HFFc6 (cell line): ENCODE measurements at regions not wholly inside any gene's neighbourhood (a gene's known extent, or its start where the extent isn't known, plus 50 kb on each side); places are given as distances from the start of the nearest gene placed in this dataset.

Experiments
- DNase-seq: peaks from one replicate; pipeline ENCODE4 v3.0.0-alpha.2; 2018
- H3K27ac Mint-ChIP-seq: 2 replicates; pipeline ENCODE4 v1.8.0; 2020; ENCODE audit warnings: mild to moderate bottlenecking, mixed read lengths
- H3K27me3 Mint-ChIP-seq: 2 replicates; pipeline ENCODE4 v1.8.0; 2021; ENCODE audit warnings: mild to moderate bottlenecking, moderate library complexity, mixed read lengths; ENCODE audit not compliant: insufficient read depth
- H3K36me3 Mint-ChIP-seq: 2 replicates; pipeline ENCODE4 v1.8.0; 2021; ENCODE audit warnings: low read depth, mixed read lengths
- H3K4me1 Mint-ChIP-seq: 2 replicates; pipeline ENCODE4 v1.8.0; 2020; ENCODE audit warnings: low read depth, mixed read lengths
- H3K4me3 Mint-ChIP-seq: 2 replicates; pipeline ENCODE4 v1.8.0; 2020; ENCODE audit warnings: mild to moderate bottlenecking, moderate library complexity, mixed read lengths
- H3K9me3 Mint-ChIP-seq: 2 replicates; pipeline ENCODE4 v1.8.0; 2020; ENCODE audit warnings: mild to moderate bottlenecking, mixed read lengths
- TF ChIP-seq, protein P1 (sequence below): fragments of 200-600 bp; sonication (generic); IDR thresholded peaks from 2 replicates; pipeline ENCODE4 v1.5.0; 2021; ENCODE audit warnings: antibody characterized with exemption, mild to moderate bottlenecking

DNA sequence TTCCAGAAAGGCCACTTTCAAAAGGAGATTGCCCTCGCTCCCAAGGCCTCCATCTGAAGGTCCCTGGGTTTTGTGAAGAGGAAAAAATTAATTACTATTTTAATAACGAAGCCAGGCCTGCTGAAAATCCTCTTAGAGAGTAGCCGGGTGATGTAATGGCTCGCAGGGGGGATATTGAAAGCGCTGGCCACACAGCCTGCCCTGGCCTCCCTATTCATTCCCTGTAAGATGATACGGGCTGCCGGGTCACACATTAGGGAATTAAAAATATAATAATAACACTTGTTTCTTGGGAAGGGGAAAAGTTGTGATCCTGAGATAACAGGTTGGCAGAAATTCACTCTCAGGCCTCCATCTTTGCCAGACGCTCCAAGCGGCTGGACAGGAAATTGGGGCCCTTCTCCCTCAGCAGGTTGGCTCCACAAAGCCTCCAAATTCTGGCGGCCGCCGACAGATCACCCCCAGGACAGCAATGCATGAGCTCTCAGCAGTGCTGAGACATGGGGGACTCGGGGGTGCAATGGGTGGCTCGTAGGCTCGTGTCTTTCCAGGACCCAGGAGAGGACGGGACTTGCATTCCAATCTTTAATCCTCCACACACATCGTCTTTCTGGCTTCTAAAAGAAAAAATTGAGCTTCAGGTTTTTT lies 299.9 kb upstream of the SALL3 start:
- Mint-ChIP-seq H3K4me3 (no peak overlapping the region), H3K27me3 (peaks cover 3% of the 10 kb centered on the region), H3K4me1 (no peaks in the 10 kb centered on the region), H3K27ac (no peak overlapping the region), H3K36me3 (no peaks in the 10 kb centered on the region), H3K9me3 (peaks cover 65% of the 10 kb centered on the region)
- TF ChIP-seq, protein P1, sequence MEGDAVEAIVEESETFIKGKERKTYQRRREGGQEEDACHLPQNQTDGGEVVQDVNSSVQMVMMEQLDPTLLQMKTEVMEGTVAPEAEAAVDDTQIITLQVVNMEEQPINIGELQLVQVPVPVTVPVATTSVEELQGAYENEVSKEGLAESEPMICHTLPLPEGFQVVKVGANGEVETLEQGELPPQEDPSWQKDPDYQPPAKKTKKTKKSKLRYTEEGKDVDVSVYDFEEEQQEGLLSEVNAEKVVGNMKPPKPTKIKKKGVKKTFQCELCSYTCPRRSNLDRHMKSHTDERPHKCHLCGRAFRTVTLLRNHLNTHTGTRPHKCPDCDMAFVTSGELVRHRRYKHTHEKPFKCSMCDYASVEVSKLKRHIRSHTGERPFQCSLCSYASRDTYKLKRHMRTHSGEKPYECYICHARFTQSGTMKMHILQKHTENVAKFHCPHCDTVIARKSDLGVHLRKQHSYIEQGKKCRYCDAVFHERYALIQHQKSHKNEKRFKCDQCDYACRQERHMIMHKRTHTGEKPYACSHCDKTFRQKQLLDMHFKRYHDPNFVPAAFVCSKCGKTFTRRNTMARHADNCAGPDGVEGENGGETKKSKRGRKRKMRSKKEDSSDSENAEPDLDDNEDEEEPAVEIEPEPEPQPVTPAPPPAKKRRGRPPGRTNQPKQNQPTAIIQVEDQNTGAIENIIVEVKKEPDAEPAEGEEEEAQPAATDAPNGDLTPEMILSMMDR = no peak
- DNase-seq = no peak

DNA sequence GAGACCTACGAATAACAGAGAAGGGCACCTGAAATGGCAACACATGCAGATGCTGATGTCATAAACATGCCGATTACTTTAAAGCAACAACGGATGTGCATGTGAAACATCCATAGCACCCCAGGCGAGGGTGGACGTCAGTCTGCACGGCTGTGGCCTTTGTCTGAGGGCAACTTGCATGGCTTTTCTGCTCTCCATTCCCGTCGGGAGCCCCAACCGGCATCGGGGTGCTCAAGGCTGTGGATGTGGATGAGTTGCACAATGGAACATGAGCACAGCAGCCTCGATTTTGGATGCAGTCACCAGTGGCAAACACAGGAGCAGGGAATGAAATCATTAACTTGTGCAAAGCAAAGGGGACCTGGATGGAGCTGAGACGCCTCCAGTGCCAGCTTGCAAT lies 298.2 kb upstream of the SALL3 start:
- TF ChIP-seq, protein P1 = no peak
- peaks cover 5% of the 10 kb centered on the region for H3K27me3 Mint-ChIP-seq
- H3K36me3 Mint-ChIP-seq = 0 out of 2 replicates have a peak, but pooled peaks cover under 1% of the 10 kb centered on the region

GRCh38 chr18:78681934-78682333 lies 297.7 kb upstream of the SALL3 start:
- no peak for DNase-seq
- no peaks in the 10 kb centered on the region for H3K4me1 Mint-ChIP-seq
- no peak overlapping the region for H3K27ac Mint-ChIP-seq
- 0 out of 2 replicates have a peak, but pooled peaks cover 5% of the 10 kb centered on the region for H3K36me3 Mint-ChIP-seq
- TF ChIP-seq, protein P1 = no peak
- peaks cover 5% of the 10 kb centered on the region for H3K27me3 Mint-ChIP-seq
- H3K4me3 Mint-ChIP-seq = no peak overlapping the region
- H3K9me3 Mint-ChIP-seq = peaks cover 60% of the 10 kb centered on the region

More for the DNA sequence above, 298.2 kb upstream of the SALL3 start:
- Mint-ChIP-seq H3K4me3 (no peak overlapping the region), H3K4me1 (no peaks in the 10 kb centered on the region), H3K9me3 (peaks cover 60% of the 10 kb centered on the region), H3K27ac (no peak overlapping the region)
- no peak for DNase-seq

- Mint-ChIP-seq H3K27me3 (peaks cover 5% of the 10 kb centered on the region), H3K4me1 (no peaks in the 10 kb centered on the region), H3K27ac (no peak overlapping the region), H3K4me3 (no peak overlapping the region), H3K36me3 (0 out of 2 replicates have a peak, but pooled peaks cover 5% of the 10 kb centered on the region), H3K9me3 (peaks cover 55% of the 10 kb centered on the region)
- TF ChIP-seq, protein P1 = no peak
- no peak for DNase-seq
Measured at GRCh38 chr18:78682716-78683115, 296.9 kb upstream of the SALL3 start.

- 0 out of 2 replicates have a peak, but pooled peaks cover 5% of the 10 kb centered on the region for H3K36me3 Mint-ChIP-seq
- H3K4me1 Mint-ChIP-seq = no peaks in the 10 kb centered on the region
- H3K27me3 Mint-ChIP-seq = peaks cover 2% of the 10 kb centered on the region; the same call in 1 of the 2 replicates
- no peak overlapping the region for H3K4me3 Mint-ChIP-seq
- peaks cover 51% of the 10 kb centered on the region for H3K9me3 Mint-ChIP-seq
- no peak for DNase-seq
- TF ChIP-seq, protein P1 = no peak
- no peak overlapping the region for H3K27ac Mint-ChIP-seq
Measured at GRCh38 chr18:78683191-78684010, 296.2 kb upstream of the SALL3 start.
